ENCODE measurements at regions not wholly inside any gene's neighbourhood (a gene's known extent, or its start where the extent isn't known, plus 50 kb on each side); places are given as distances from the start of the nearest gene placed in this dataset.

DNA sequence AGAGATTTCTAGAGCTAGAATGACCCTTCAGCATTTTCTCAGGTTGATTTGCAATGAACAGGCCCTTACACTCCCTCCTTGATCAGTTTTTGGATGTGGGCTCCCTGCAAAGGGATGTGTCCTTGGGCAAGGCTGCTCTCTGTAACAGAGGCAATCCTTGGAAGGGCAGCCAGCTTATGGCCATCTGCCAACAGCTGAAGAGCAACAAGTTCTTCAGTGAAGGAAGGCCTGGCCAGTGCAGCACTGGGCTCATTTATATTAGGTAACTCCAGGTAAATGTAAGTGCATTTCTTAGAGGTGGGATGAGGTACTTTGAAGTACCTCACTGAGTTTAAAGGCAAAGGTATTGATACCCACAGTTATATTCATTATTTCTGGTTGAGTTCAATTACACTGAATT lies 114.3 kb upstream of the KCNJ16 start:
- Histone ChIP-seq H3K27me3 (ENCODE audit: control insufficient read depth in 1 of 2, insufficient read depth in 2 of 2, low read length in 2 of 2) (no peaks in the 10 kb centered on the region; a peak in 1 of 5 replicates), H4K20me1 (ENCODE audit: insufficient read depth, low read length) (no peaks in the 10 kb centered on the region), H3K79me2 (ENCODE audit: insufficient read depth, low read length) (no peaks in the 10 kb centered on the region), H3K9ac (ENCODE audit: insufficient read depth, low read depth, low read length) (no peak overlapping the region), H3K27ac (ENCODE audit: extremely low read length, insufficient read depth, low read length) (no peak overlapping the region), H3K4me1 (ENCODE audit: insufficient read depth, low read length) (no peaks in the 10 kb centered on the region), H2AFZ (ENCODE audit: low read length) (no peak overlapping the region), H3K4me3 (replicated peaks in 1 of 3; ENCODE audit: insufficient read depth in 1 of 3, low read depth in 2 of 3, low read length in 3 of 3) (no peak overlapping the region), H3K4me2 (ENCODE audit: low read depth, low read length) (no peak overlapping the region), H3K36me3 (replicated peaks in 1 of 2; ENCODE audit: control insufficient read depth in 1 of 2, insufficient read depth in 2 of 2, low read length in 2 of 2) (no peaks in the 10 kb centered on the region), H3K9me3 (ENCODE audit: low read length) (peaks cover 96% of the 10 kb centered on the region)
- TF ChIP-seq GLI4 (CRISPR knock-in tag; IDR thresholded peaks at IDR 0.05; ENCODE audit: borderline replicate concordance) (no peak), ZBTB1 (CRISPR knock-in tag; IDR thresholded peaks at IDR 0.05; ENCODE audit: borderline replicate concordance) (no peak), LCORL (IDR thresholded peaks at IDR 0.05) (no peak), LCORL (CRISPR knock-in tag; IDR thresholded peaks at IDR 0.05) (no peak), NFYC (CRISPR knock-in tag; IDR thresholded peaks at IDR 0.05) (no peak), ZNF232 (CRISPR knock-in tag; IDR thresholded peaks at IDR 0.05; ENCODE audit: borderline replicate concordance) (no peak), ZNF644 (CRISPR knock-in tag; IDR thresholded peaks at IDR 0.05; ENCODE audit: low read depth) (no peak), DNMT3B (CRISPR knock-in tag; conservative IDR thresholded peaks at IDR 0.05) (no peak)
- TF ChIP-seq, protein P1, sequence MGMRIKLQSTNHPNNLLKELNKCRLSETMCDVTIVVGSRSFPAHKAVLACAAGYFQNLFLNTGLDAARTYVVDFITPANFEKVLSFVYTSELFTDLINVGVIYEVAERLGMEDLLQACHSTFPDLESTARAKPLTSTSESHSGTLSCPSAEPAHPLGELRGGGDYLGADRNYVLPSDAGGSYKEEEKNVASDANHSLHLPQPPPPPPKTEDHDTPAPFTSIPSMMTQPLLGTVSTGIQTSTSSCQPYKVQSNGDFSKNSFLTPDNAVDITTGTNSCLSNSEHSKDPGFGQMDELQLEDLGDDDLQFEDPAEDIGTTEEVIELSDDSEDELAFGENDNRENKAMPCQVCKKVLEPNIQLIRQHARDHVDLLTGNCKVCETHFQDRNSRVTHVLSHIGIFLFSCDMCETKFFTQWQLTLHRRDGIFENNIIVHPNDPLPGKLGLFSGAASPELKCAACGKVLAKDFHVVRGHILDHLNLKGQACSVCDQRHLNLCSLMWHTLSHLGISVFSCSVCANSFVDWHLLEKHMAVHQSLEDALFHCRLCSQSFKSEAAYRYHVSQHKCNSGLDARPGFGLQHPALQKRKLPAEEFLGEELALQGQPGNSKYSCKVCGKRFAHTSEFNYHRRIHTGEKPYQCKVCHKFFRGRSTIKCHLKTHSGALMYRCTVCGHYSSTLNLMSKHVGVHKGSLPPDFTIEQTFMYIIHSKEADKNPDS (CRISPR knock-in tag; IDR thresholded peaks at IDR 0.05) = no peak
- TF ChIP-seq, protein P2, sequence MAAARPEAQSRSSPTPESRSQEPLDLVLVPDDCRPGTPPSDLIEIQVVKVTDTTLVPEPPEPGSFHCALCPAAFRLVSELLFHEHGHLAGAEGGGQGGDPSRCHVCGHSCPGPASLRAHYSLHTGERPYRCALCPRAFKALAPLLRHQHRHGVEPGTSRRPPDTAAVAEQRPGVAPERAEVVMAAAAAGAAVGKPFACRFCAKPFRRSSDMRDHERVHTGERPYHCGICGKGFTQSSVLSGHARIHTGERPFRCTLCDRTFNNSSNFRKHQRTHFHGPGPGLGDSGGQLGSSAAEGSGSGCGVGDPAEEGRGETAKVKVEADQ (CRISPR knock-in tag; IDR thresholded peaks at IDR 0.05; ENCODE audit: borderline replicate concordance) = no peak
- in situ Hi-C loops (cut with HindIII; ENCODE audit: extremely low pct_ligation_motif_present, low pct_unique_long_range_greater_than_20kb) = no loop called here
- ChIA-PET CTCF (ENCODE audit: low intra/inter-chr PET ratio, low total read pairs) (no interaction called here), POLR2A (no interaction called here)
- BruUV-seq (replicated peaks) = no TSS peak
- intact Hi-C loops (cut with micrococcal nuclease; ENCODE audit: unreplicated experiment) = no loop called here
- DNase-seq (ENCODE audit: low spot score) (no peak), FAIRE-seq (no peak), ATAC-seq (no peak)

Measured in HepG2 (cell line).